ENCODE measurements at regions not wholly inside any gene's neighbourhood (a gene's known extent, or its start where the extent isn't known, plus 50 kb on each side); places are given as distances from the start of the nearest gene placed in this dataset.
"Not testable (repeated sequence)": the region's sequence is repeated elsewhere in the genome, so short reads cannot be mapped to it uniquely, and the experiment has no call there.

DNA sequence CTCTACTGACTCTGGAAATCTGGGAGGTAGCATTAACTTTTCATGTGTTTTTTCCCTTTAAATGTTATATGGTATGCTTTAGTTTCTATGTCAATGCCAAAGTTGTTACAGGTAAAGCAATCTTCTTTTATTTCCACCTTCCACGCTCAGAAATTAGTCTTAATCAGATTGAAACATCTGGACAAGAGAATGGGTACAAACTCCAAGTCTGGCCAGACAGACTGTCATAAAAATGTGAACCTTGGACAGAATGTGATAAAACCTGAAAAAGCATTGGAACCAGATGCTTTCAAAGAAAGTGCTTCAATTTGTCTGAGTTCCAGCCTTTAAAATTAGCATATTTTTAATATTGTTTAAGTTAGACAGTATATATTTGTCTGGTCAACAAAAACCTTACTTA is 110.7 kb upstream of the P2RY1 start:
- no peak for DNase-seq

DNA sequence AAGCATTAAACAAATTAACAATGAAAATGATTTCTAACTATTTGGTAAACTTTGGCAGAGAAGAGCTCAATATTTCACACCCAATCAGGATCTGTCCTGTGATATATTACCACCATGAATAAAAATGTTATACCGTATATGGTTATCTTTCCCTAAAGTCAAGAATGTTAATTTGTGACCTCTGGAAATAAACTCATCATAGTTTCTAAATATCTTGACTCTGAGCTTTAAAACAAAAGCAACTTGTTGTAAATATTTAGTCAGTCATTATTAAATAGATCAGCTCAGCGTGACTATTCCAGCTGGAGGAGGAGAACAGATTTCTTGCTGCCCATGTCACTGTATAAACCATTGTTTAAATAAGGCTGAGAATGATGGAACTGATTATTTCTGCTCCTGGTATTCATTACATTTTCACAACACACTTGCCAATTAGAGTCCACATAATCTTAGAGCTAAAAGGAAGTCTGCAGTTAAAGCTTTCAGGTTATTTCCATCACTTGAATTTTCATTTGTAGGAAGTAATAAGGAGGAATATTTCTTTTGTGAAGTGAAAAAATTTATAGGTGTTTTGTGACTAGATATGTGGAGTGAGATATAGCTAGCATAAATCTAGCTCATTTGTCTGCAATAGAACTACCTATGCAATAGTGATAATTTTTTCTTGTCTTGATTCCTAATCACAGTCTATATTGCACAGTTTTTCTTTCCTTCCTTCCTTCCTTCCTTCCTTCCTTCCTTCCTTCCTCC is 106.5 kb upstream of the P2RY1 start:
- no peak for DNase-seq

DNA sequence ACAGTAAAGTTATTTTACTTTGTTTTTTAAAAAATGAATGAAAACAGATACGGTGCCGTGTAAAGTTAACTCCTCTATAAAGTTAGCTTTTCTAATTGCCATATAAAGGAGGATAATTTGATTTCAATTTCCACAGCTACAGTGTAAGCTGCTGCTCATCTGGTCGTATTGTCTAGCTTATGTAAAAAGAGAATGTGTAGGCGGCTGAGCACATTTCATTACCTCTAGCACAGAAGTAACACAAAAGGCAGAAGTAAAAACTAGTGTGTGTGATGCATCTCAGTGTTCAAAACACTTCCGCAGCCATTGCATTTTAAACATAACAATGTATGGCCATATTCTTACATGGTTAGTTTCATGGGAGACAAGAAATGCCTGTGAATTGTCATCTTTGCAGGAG is 105.0 kb upstream of the P2RY1 start:
- no peak for DNase-seq

DNA sequence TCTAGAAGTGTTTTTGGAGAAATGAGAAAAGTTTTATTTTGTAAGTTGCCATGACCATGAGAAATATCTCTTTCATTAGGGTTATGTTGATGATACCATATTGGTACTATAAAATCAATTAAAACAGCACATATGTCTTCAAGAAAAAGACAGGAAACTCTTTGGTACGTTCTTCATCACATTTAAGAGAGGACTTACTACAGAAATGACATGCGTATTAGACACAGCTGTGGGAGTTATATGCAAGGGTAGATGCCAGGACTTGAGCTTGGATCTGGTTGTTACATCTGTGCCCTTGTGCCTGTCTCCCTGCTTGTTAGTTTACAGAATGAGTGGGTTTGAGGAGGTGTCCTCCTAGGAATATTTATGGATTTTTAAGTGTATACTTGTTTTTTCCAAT is 103.4 kb upstream of the P2RY1 start:
- DNase-seq, result no peak

DNA sequence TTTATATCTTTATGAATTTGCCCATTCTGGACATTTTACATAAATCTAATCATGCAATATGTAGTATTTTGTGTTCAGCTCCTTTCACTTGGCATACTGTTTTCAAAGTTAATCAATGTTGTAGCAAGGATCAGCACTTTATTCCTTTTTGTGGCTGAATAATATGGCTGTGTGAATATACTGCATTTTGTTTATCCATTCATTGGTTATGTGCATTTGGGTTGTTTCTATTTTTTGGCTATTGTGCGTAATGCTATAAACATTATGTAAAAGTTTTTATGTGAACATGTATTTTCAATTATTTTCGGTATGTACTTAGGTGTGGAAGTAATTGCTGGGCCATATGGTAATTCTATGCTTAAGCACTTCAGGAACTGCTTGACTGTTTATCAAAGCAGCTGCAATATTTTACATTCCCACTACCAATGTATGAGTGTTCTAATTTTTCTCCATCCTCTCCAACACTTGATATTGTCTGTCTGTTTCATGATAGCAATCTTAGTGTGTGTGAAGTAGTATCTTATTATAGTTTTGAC is 101.3 kb upstream of the P2RY1 start:
- DNase-seq, result no peak

DNA sequence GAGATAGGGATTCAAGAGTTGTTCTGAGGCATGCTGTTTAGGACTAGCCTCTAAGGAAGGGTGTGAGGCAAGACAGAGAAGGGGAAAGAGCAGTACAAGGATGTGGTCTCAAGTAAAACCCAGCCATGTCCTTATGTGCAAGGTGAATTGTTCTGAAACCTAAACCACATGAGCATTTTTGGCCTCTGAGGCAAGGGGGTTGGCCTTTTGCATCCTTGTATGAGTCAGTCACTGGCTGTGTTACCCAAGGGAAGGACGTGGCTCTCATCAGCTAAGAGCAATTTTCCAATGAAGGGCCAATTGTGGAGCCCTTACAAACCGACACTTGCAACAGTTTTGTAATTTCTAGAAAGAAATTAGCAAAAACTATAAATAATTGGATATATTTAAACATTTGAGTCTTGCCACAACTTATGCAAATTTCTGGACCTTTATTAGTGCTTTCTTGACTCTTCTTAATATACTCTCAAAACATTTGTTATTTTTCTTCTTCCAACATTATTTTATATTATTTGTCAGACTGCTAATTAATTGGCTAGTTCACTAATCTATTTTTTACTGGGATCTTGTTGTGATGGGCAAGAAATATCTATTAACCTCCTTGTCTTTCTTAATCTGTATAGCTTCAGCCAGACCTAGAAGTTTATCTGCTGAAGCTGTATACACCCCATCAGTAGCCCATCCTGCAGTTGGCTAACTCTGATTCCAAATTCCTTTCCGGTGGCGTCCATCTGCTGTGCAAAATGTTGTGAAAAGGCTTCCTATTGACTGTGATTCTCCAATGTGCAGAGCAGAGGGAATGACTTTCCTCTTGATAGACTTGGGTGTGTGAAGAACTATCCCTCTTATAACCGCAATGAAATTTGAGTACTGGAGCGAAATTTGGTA is 97.7 kb upstream of the P2RY1 start:
- no peak for DNase-seq

DNA sequence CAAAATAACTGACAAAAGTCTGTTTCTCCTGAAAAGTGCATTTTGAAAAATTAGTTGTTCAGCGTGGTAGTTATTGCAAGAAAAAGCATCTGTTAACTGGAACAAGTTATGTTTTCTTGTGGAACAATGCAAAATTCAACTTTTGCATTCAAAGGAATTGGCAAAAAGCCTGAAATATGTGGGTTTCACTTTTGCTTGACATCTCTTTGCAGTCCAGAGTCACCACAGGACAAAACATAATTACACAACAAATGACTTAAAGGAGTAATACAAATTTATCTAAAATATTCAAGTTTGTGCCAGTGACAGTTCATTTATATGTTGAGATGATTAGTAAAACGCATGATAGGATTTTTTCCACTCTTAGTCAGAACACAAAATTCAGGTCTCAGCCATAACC is 96.3 kb upstream of the P2RY1 start:
- DNase-seq, result no peak

DNA sequence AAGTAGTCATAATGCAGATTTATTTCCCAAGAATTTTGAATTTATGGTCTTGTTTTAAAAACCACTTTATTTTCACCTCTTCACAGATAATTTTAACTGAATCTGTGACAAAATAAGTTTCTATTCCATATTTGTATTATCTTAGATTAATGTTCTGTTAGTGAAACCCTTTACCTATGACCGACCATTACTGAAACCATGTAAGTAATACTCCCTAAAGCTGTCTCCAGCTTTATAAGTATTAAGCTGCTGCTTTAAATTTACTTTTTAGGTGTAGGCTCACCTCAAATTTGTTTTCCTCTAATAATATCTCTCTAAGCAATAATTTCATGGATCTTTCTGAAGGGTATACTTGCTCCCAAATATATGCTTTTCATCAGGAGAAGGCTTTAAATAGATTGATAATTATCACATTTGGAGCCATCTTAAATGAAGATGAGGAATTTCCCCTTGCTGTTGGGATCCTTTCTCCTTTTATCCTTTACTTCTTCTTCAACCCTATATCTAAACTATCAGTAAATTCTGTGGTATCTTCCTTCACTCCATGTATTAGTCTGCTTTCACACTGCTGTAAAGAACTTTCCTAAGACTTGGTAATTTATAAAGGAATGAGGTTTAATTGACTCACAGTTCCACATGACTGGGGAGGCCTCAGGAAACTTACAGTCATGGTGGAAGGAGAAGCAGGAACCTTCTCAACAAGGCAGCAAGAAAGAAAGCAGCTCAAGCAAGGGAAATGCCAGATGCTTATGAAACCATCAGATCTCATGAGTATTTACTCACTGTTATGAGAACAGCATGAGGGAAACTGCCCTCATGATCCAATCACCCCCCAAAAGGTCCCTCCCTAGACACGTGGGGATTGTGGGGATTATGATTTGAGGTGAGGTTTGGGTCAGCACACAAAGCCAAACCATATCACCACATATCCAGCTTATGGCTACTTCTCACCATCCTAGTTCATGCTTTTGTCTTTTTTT is 92.3 kb upstream of the P2RY1 start:
- no peak for DNase-seq

DNA sequence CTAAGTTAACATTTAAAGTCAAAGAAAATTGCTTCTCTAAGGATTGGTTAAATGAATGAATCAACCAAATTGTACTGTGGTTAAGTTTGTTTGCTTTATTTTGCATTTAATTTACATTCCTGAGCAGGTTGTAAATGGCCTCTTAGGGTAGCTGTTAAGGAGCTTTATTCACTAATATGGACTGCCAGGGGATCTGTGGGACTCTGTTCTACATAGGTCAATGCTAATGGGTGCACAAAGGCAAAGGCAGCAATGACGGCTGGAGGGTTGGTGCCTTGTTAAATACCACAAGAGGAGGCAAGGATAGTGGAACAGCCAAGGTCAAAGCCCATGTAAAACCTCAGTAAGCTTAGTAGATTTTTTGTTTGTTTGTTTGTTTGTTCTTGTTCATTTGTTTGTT is 89.3 kb upstream of the P2RY1 start:
- no peak for DNase-seq

DNA sequence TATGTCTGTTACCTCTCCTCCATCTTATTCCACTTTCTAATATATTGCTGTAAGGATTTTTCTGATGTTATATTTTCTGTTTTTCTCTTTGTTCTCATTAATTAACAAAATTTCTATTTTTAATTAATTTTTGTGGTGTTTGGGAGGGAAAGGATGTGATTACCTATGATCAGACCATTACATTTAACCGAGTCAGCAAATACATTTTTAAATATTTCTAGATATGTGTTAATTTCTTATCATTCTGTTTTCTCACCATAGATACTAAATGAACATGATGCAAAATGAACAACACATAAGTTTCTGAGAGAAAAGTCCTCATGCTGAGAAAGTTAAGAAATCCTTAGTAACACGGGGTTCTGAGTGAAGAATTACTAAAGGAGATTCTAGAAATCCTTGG is 80.6 kb upstream of the P2RY1 start:
- DNase-seq, result no peak

DNA sequence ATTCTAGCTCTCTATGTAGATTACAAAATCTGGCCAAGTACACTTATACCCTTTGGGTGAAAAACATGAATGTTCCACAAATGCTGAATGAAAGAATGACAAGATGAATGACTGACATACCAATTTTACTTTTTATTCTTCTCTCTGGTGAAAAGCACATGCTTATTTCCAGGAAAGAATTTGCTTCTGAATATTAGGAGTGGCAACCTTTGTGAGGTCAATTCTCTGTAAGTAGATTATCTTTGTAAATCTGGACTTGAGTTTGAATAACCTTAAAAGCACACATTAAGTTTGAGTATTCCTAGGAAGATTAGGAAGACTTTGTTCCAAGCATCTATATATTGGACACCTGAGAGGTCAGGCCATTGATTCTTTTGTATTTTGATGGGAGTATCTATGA is 78.1 kb upstream of the P2RY1 start:
- no peak for DNase-seq

DNA sequence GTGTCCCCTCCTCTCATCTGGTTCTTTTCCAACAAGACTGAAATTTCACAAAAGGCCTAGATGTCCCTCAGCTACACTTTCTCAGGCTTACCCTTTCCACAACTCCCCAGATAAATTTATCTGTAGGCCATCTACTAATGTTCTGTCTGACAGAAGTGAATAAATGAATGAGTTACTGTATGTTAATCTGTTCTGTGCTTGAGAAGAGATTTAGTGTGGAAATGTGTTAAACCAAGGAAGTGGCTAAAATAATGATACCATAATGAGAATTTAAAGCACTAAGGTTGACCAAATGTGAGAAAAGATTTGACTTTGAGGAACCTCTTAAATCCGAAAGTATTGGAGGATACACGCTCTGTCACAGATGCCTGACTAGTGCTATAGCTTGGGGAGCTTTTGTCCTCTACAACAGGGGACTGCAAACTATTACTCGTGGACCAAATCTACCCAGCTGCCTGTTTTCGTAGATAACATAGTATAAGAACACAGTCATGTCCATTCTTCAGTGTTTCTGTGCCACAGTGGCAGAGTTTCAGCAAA is 74.8 kb upstream of the P2RY1 start:
- DNase-seq, result no peak

DNA sequence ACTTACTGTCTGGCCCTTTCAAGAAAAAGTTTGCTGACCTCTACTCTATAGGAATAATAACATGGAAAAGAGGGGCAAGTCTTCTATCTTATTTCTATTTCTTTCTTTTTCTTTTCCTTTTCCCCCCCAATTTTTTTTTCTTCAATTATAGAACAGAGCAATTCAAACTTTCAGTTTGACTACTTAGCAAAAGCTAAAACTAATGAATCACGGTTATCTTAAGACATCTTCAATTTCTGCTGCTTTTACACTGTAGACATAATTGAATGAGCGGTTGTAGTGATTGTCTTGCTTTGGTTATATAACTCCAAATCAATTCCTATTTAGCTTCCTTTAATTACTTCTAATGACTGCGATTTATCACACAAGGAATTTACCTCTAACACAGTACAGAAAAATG is 74.3 kb upstream of the P2RY1 start:
- DNase-seq, result no peak

DNA sequence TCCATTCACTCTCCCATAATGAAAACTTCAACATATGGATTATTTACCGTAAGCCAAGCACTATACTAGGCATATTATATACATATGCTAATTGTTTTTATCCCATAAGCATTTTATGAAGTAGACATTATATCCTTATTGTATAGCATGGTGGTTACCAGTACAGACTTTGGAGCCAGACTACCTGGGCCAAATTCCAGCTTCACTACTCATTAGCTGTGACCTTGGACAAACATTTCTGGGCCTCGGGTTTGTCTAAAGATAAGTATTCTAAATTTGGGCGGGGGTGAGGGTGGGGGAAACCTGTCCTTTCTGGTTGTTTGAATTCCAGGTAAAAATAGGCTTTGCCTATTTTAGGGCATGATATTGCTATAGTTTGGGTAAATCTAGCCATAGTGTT is 66.5 kb upstream of the P2RY1 start:
- DNase-seq, result no peak

DNA sequence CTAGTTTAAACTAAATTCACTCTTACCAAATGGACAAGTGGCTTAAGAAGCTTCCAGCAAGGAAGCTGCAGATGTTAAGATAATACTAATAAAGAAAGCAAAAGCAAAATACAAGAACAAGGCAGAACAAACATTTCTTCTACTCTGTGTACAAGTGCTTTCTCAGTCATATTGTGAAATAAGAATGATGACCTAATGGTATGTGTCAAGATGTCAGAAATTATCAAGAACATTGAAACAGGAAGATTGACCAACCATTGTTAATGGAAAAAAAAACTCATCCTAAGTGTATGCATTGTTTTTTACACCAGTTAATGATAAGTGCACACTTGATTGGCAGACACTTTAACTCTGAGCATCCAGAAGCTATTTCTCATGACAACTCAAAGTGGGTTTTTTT is 65.4 kb upstream of the P2RY1 start:
- no peak for DNase-seq

DNA sequence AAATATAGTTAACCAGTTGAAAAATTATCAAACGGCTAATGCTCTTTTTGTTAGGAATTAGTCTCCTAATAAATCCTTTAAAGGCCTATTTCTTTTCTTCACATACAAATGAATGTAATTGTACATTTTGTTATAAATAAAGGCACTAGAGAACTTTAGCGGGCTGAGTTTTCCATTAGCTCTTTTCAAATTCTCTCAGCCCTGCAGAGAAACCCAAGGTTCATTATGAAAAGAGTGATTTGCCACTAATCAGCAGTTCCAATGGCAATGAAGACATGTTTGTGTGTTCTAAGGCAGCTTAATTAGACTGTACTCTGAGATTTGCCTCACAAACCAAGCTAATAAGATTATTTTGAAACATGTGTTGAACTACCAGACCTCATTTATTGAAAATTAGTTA is 64.6 kb upstream of the P2RY1 start:
- no peak for DNase-seq

DNA sequence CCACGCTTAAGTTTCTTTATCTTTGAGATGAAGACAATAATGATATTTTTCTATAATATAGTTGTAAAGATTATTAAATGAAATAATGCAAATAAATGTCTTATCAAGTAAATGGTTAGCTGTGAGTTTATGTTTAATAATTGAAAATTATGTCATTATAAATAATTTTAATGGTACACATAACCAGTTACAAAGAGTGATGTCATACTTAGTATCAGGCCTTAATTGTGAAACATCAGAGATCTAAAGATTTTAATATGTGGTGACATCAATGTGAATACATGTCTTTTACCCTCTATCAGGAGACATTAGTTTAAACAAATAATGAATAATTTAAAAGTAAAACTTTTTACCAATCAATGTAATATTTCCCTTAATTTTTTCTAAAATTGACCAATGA is 63.8 kb upstream of the P2RY1 start:
- no peak for DNase-seq

DNA sequence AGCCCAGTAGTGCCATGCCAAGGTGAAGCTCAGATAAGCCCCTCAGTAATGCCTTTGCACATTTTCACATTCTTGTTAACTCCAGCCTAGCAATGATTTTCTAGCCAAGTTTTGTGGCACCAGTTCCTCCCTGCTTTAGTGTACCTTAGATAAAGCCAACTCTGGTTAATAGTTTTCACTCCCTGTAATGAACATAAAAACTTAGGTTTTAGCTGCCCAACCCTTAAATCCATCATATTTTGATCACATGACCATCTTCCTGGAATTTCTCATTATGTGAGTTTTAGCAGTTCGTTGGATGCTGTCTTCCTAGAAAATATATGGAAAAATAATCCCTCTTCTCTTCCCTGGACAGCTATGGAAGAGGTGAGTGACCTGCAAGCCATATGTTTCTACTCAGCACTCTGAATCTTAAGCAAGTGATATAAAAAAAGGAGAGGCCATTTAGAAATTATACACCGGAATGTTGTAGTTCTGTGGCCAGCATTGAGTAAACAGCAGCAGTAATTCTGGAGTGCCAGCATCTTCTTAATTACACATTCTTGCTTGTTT is 62.2 kb upstream of the P2RY1 start:
- no peak for DNase-seq

DNA sequence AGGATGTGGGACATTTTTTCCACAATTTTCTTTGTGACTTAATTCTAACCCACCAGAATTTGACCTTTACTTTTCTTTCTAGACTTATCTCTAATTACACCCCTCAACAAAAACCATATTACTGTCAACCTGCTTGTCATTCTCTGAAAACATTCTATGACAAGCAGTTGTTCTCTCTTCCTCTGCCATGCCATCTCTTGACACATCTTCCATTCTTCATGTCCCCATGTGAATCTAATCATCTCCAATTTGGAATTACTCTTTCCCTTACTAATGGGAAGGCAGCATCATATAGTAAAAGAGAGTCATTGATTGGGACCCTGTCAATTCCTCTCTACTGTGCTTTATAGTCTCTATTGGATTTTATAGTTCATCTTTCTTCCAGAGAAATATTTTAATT is 61.3 kb upstream of the P2RY1 start:
- DNase-seq, result no peak

DNA sequence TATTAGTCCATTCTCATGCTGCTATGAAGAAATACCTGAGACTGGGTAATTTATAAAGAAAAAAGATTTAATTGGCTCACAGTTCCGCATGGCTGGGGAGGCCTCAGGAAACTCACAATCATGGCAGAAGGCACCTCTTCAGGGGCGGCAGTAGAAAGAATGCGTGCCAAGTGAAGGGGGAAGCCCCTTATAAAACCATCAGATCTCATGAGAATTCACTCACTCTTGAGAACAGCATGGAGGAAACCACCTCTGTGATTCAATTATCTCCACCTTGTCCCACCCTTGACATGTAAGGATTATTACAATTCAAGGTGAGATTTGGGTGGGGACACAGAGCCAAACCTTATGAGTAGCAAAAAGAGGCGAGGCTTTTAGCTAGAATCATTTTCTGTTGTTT is 60.7 kb upstream of the P2RY1 start:
- not testable (repeated sequence) for DNase-seq

DNA sequence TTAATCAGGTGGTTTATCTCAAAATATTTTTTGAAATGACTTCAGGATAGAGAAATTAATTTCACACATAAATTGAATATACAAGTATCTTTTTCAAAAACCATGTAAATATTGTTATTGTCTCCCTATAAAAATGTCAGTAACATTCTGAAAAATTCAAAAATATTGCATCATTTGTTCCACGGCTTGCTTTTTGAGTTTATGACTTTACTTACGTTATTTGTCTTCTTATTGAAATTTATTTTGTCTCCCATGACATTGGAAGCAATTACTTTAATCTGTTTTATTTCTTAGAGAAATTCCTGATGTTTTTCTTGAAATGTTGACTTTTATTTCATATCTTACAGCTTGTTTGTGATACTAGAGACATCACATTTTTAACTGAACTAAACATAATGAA is 56.9 kb upstream of the P2RY1 start:
- no peak for DNase-seq

DNA sequence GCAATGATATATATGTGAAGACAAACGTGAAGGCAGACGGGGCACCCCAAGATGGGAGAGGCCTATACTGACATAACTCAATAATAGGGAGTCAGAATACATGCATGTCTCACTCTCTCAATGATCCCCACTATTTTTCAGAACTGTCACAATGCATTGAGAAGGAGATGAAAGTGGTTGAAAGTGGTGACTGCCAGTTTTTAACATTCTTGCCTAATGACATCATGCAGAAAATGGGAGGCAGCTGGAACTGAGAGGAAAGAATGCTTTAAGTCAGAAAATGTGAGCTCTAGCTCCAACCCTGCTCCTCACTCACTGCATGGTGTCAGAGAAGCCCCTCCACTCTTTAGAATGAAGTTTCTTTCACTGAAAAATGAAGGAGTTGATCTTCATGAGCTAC is 55.3 kb upstream of the P2RY1 start:
- no peak for DNase-seq
